ENCODE measurements at regions not wholly inside any gene's neighbourhood (a gene's known extent, or its start where the extent isn't known, plus 50 kb on each side); places are given as distances from the start of the nearest gene placed in this dataset.

DNA sequence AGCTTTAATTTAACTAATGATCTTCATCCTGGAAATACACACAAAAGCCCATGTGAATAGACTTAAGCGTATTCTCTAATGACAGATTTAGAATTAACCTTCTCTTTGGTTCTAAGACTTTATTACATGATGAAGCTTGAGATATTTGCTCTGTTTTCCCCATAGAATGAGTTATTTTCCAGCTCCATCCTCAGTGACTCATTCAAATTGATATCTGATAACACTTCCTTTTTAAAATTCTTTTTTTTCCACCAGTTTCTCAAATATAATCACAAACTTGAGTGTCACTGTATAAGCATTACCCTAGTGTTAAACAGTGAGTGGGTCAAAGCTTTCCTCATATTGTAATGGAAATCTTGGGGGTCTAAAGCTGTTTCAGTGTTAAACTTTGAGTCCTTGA, 535.8 kb downstream of the KCNA4 start:
- Histone ChIP-seq H3K4me3 (replicated peaks in 1 of 3) (no peak overlapping the region), H3K27me3 (no peaks in the 10 kb centered on the region), H3K9me3 (no peaks in the 10 kb centered on the region), H3K36me3 (no peaks in the 10 kb centered on the region), H3K27ac (no peak overlapping the region), H3K4me1 (no peaks in the 10 kb centered on the region)
- no peak for DNase-seq
- intact Hi-C loops (cut with DNase I): no loop called here
- WGBS, 2 donors: 90 to 93% methylated on average over 1 of the region's 1 CpG
- TF ChIP-seq, protein P1, sequence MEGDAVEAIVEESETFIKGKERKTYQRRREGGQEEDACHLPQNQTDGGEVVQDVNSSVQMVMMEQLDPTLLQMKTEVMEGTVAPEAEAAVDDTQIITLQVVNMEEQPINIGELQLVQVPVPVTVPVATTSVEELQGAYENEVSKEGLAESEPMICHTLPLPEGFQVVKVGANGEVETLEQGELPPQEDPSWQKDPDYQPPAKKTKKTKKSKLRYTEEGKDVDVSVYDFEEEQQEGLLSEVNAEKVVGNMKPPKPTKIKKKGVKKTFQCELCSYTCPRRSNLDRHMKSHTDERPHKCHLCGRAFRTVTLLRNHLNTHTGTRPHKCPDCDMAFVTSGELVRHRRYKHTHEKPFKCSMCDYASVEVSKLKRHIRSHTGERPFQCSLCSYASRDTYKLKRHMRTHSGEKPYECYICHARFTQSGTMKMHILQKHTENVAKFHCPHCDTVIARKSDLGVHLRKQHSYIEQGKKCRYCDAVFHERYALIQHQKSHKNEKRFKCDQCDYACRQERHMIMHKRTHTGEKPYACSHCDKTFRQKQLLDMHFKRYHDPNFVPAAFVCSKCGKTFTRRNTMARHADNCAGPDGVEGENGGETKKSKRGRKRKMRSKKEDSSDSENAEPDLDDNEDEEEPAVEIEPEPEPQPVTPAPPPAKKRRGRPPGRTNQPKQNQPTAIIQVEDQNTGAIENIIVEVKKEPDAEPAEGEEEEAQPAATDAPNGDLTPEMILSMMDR (IDR thresholded peaks at IDR 0.05): no peak
- no peak for TF ChIP-seq POLR2A (IDR thresholded peaks at IDR 0.05)

- H3K27me3 ChIP-seq: no peaks in the 10 kb centered on the region
- H3K4me1 ChIP-seq: no peaks in the 10 kb centered on the region
- H3K36me3 ChIP-seq: no peaks in the 10 kb centered on the region
- intact Hi-C loops (cut with DNase I): no loop called here
- no peak for TF ChIP-seq POLR2A (IDR thresholded peaks at IDR 0.05)
- TF ChIP-seq, protein P1 (IDR thresholded peaks at IDR 0.05): no peak
- H3K27ac ChIP-seq: no peak overlapping the region
- no peaks in the 10 kb centered on the region for H3K9me3 ChIP-seq
- no peak overlapping the region for H3K4me3 ChIP-seq (replicated peaks in 1 of 3)
- DNase-seq: no peak
- 59 to 68% methylated on average over 1 of the region's 1 CpG for WGBS, 2 donors
These were observed 558.6 kb downstream of the KCNA4 start for GRCh38 chr11:29458252-29458651.

DNA sequence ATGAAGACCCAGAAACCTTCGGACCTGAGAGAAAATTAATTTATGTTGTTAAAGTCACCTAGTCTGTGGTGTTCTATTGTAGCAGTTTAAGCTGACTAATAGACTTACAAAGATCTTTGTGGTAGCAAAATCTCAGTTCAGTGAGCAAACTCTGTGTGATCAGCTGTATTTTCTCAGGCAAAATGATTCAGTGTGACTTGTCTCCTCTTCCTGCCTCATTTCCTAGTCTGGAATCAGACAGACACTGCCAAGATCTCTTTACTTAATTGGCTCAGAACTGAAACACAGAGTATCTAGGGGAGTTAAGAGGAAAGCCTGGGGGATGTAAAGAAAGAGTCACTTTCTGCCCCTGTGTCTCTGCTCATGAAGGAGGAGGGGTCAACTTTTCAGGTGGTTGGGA, 564.7 kb downstream of the KCNA4 start:
- no peaks in the 10 kb centered on the region for H3K4me1 ChIP-seq
- no peak for DNase-seq
- H3K36me3 ChIP-seq: no peaks in the 10 kb centered on the region
- H3K27ac ChIP-seq: no peak overlapping the region
- WGBS, 2 donors: 55 to 72% methylated on average over 1 of the region's 1 CpG
- H3K27me3 ChIP-seq: no peaks in the 10 kb centered on the region
- TF ChIP-seq, protein P1 (IDR thresholded peaks at IDR 0.05): no peak
- no peak for TF ChIP-seq POLR2A (IDR thresholded peaks at IDR 0.05)
- no peak overlapping the region for H3K4me3 ChIP-seq (replicated peaks in 1 of 3)
- H3K9me3 ChIP-seq: no peaks in the 10 kb centered on the region
- intact Hi-C loops (cut with DNase I): no loop called here

DNA sequence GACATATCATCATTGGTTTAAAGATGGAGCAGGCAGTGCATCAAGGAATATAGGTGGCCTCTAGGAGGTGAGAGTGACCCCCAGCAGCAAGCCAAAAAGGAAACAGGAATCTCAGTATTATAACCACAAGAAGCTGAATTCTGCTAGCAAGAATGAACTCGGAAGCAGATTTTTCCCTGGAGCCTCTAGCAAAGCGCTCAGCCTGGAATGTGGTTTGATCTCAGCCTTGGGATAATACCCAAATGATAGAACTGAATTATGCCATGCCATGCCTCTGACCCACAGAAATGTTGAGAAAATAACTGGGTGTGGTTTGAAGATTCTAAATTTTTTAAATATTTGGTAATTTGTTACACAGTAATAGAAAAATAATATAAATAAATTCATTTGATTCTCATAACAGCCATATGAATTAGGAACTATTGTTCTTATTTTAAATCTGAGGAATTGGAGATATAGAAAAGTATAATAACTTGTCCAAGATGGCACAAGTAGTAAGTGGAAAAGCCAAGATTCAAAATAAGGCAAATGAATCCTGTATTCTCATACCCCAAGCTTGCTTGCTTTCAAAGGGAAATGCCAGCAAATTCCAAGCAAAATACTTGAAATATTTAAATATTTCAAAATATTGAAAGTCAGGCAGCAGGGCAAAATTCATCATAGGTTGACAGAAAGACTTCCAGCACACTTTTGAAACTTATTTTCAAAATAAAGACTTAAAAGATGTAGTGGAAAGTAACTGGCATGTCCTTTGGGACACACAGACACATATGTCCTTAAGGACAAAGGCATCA, 567.4 kb downstream of the KCNA4 start:
- H3K4me3 ChIP-seq (replicated peaks in 1 of 3): no peak overlapping the region
- TF ChIP-seq, protein P1 (IDR thresholded peaks at IDR 0.05): no peak
- no peak for TF ChIP-seq POLR2A (IDR thresholded peaks at IDR 0.05)
- no peak for DNase-seq
- H3K9me3 ChIP-seq: no peaks in the 10 kb centered on the region
- 81% methylated on average over 2 of the region's 2 CpGs for WGBS, 2 donors
- H3K27ac ChIP-seq: no peak overlapping the region
- H3K36me3 ChIP-seq: no peaks in the 10 kb centered on the region
- intact Hi-C loops (cut with DNase I): no loop called here
- H3K27me3 ChIP-seq: no peaks in the 10 kb centered on the region
- no peaks in the 10 kb centered on the region for H3K4me1 ChIP-seq

DNA sequence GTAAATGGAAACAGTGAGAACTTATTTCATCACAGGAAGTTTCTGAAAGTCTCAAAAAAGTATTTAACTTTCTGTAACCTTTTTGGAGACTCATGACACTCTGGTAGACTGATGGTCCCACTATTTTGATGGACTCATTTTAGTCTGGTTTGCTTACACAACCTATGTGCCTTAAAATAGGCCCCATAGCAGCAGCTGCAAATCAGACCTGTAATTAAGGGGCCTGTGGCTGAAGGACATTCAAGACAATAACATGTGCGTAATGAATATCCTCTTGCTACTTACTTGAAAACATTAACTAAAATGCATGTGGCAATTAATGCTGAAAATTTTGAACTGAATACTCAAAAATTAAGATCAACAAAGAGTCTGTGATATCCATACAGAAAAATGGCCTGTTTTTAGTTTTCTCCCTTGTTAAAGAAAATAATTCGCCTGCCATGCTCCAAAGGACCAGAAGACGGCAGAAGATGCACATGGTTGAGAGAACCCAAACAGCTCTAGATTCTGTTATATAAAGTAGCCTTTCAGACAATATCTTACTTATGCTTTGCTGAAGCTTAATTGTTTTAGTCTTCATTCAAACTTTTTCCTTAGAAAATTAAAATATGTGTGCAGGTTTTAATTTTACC, 568.5 kb downstream of the KCNA4 start:
- 42 to 44% methylated on average over 3 of the region's 3 CpGs for WGBS, 2 donors
- no peak overlapping the region for H3K4me3 ChIP-seq (replicated peaks in 1 of 3)
- intact Hi-C loops (cut with DNase I): no loop called here
- no peaks in the 10 kb centered on the region for H3K36me3 ChIP-seq
- no peaks in the 10 kb centered on the region for H3K9me3 ChIP-seq
- no peak for TF ChIP-seq POLR2A (IDR thresholded peaks at IDR 0.05)
- TF ChIP-seq, protein P1 (IDR thresholded peaks at IDR 0.05): peak in 1 of 6 experiments; percentile 32
- H3K4me1 ChIP-seq: no peaks in the 10 kb centered on the region
- no peak for DNase-seq
- no peaks in the 10 kb centered on the region for H3K27me3 ChIP-seq
- no peak overlapping the region for H3K27ac ChIP-seq

Measured in thyroid gland (tissue), 4 donors.